H1 (cell line): ENCODE measurements at regions not wholly inside any gene's neighbourhood (a gene's known extent, or its start where the extent isn't known, plus 50 kb on each side); places are given as distances from the start of the nearest gene placed in this dataset.

Experiments
- CBX8 ChIP-seq: fragments of 300-800, 300-1000 bp; sonication (generic); IDR thresholded peaks from 2 replicates; pipeline ENCODE4 v1.7.1; 2016; ENCODE audit warnings: low read depth, low read length, borderline replicate concordance
- CTCF ChIP-seq, 3 experiments: IDR thresholded peaks; 1 replicate in 2 of 3; 2 replicates in 1 of 3; pipeline versions ENCODE4 v1.5.1 to v1.6.1; 2011; ENCODE audit warnings: low read length in 3 of 3, mild to moderate bottlenecking in 3 of 3, inconsistent platforms in 2 of 3, low read depth in 1 of 3, moderate library complexity in 1 of 3; ENCODE audit not compliant: insufficient read depth in 1 of 3; ENCODE audit errors: control extremely low read depth in 1 of 3
- SRF ChIP-seq: IDR thresholded peaks from 2 replicates; pipeline ENCODE4 v1.6.1; 2011; ENCODE audit warnings: mild to moderate bottlenecking, low read depth, low read length, moderate library complexity
- TCF12 ChIP-seq: IDR thresholded peaks from 2 replicates; pipeline ENCODE4 v1.6.1; 2011; ENCODE audit warnings: low read depth, mild to moderate bottlenecking, low read length
- TF ChIP-seq, protein P1 (sequence below): IDR thresholded peaks from 2 replicates; pipeline ENCODE4 v1.6.1; 2012; ENCODE audit warnings: inconsistent platforms

GRCh38 chrX:21150208-21150607 is 224.0 kb upstream of the CNKSR2 start:
- TF ChIP-seq CTCF (IDR thresholded peaks at IDR 0.05; ENCODE audit: control extremely low read depth in 1 of 3, insufficient read depth in 1 of 3, low read depth in 1 of 3, low read length in 3 of 3), result no peak
- no peak for TF ChIP-seq TCF12
- TF ChIP-seq, protein P1, sequence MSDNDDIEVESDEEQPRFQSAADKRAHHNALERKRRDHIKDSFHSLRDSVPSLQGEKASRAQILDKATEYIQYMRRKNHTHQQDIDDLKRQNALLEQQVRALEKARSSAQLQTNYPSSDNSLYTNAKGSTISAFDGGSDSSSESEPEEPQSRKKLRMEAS, result no peak
- no peak for TF ChIP-seq SRF
- no peak for TF ChIP-seq CBX8
